ENCODE measurements at regions not wholly inside any gene's neighbourhood (a gene's known extent, or its start where the extent isn't known, plus 50 kb on each side); places are given as distances from the start of the nearest gene placed in this dataset.

DNA sequence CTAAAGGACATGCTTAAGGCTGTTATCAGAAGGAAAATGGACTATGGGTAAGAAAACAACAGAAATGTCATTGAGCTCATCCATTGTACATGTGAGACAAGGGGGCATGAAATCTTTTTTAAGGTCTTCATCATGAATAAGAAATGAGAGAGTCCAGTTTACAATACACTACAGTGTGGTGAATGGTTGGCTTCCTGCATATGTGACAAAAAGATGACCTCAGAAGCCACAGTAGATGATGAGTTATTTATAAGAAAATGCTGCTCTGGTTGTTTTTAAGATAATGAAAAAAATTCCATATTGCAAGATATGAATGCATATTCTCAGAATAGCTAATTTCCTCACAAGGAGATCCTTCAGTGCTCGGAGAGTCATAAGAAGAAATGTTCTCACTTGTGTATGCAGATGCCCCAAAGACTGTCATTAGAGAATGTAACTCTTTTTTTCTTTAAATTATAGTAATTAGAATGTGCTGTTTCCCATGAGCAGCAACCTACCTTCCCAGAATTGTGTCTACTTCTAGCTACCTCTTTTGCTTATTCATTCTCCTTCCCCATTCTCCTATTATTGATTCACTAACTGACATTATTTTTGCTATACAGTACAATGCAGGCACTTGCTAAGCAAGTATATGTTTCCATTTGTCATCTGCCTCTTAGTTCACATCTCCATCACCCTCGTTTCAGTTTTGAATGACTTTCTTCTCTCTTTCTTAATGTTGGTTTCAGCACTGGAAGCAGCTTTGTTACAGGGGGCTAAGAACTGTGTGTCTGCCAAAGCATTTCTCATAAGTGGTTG is 152.0 kb upstream of the PEX5L start:
- DNase-seq = no peak

DNA sequence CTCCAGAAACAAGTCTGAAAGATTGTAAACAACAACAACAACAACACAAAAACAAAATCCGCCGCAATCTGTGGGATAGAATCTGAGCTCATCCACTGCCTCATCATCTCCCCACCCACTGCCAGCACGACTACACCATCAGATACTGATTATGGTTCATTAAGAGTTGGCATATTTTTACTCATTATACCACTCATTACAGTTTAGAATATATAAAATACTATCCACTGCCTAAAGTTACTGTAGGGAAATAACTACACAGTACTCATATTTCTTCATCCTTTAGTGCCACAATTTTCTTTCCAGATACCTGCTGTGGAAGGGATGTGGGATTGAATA is 152.5 kb upstream of the PEX5L start:
- DNase-seq = no peak

DNA sequence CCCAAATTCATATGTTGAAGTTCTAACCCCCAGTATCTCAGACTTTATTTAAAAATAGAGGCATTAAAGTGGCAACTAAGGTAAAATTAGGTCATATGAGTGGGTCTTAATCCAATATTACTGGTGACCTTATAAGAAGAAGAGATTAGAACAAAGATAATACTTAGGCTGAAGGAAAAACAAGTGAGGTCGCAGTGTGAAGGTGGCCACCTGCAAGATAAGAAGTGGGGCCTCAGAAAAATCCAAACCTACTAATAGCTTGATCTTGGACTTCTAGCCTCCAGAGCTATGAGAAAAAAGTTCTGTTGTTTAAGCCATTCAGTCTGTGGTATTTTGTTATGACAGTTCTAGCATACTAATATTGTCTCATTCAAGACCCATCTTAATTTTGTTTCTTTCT is 159.9 kb upstream of the PEX5L start:
- DNase-seq = no peak

DNA sequence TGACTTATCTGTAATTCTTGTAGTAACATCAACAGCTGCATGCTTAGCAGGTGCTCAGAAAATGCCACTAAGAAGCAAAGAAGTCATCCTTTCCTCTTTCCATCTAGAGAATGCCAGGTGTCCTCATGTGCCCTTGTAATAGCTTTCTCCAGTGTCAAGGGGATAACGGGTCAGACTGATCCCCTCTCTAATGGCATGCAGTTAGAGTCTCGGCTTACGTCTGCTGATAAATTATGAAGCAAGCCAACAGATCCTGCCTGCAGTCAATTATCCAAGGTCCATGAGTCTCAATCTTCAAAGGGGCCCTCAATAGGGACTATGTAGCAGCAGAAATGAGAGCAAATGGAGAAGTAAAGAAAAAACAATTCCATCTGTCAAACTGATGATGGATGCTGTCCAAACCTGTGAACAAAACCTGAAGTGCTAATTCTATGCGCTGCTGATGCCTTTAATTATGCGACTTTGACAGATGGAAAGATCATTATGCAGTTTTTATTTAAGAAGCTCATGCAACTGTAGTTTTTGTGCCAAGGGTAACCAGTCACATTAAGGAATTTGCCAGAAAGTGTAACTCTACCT is 162.8 kb upstream of the PEX5L start:
- DNase-seq = peak in 1 of 2 experiments; percentile 6

DNA sequence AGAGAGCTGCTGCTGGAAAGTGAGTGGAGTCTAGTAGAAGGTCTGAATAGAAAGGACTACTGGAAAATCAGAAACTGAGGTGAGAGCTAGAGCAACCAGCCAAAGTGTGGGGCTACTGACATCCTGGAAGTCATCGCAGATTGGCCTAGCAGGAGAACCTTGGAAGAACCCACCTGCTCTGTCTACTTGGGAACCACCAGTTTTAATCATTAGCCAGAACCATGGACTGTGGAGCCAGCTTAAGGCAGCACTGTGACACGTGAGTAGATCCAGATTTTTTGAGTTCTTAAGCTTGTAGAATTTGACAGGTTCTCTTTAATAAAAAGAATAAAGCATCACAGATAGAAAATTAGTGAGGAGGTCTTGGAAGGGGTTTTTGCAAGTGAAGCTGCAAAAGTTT is 179.1 kb upstream of the PEX5L start:
- DNase-seq = no peak

DNA sequence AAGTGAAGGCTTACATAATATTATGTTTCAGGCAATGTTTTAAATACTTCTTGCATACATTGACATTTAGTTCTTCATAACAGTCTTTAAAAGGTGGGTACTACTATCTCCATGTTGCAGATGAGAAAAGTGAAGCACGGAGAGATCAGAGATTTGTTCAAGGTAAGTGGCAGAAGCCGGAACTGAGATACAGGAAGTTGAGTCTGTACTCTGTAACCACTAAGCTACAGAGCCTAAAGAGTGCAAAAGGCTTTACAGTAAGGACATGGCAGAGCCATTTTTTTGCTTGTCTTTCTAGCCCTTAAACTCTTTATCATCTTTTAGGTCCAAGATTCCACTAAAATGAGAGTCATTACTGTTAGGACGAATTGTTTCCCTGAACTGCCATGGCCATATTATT is 186.5 kb upstream of the PEX5L start:
- DNase-seq = no peak

DNA sequence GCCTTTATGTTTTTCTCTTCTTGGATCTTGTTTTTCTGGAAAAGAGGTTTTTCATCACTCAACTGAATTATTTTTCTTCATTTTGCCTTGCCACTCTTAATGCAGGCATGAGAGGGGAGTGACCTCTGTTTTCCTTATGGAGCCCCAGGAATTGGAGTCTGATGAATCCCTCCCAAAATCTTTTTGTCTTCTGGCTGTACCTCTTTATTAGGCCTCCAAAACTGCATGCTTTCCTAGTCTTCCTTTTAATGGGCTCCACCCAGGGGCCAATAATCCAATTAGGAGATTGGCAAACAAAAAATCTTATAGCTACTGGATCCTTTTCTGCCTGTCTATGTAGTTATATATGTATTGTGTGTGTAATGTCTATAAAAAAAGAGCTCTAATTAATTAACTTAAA is 192.4 kb upstream of the PEX5L start:
- DNase-seq = no peak

DNA sequence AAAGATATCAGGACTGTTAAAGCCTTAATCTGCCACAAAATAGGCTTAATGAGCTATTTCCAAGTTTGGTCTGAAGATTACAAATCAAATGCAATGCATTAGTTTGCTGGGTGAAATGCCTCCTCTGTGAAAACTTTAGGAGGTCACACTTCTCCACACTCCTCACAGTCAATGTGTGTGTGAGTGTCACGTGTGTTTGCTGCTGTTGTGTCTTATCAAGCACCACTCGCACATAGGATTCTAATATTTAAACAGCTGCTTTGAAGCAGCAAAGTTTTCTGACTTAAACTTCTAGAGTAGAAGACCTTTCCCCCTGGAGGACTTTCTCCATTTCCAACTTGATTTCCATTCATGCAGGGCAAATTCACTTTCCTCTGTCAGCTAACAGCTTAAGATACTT is 203.2 kb upstream of the PEX5L start:
- no peak for DNase-seq

DNA sequence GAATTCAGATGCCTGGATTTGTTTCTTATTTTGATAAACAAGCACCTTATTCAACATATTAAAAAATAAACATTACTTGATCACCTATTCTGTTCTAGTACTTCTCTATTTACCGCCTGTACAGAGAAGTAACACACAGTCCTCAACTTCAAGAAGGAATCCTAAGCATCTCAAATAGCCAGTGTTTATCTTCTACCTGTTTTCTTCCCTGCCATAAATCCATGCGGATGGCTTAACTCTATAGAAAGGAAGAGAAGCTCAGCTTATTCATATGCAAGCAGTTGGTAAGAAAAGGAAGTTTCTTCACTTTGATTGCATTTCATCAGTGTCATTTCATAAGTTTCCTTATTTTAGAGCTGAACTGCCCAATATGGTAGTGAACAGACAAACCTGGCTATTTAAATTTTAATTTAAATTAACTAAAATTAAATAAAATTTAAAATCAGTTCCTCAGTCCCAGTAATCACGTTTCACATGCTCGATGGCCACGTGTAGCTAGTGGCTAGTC is 210.0 kb upstream of the PEX5L start:
- no peak for DNase-seq

DNA sequence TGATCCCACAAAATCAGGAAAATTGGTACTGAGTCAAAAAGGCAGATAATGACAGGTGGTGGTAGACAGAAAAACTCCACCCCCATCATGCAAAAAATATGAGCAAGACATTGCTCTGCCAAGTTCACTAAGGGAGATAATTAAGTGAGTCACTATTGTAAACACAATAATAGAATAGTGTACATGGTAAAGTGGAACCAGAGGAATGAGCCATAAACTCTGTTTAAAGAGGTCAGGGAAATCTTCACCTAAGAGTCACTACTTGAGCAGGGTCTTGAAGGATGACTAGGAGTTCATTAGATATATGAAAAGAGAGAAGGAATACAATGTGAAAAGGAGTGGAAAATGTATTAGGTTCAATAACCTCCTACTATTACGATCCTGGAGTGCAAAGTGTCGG is 213.4 kb upstream of the PEX5L start:
- no peak for DNase-seq

DNA sequence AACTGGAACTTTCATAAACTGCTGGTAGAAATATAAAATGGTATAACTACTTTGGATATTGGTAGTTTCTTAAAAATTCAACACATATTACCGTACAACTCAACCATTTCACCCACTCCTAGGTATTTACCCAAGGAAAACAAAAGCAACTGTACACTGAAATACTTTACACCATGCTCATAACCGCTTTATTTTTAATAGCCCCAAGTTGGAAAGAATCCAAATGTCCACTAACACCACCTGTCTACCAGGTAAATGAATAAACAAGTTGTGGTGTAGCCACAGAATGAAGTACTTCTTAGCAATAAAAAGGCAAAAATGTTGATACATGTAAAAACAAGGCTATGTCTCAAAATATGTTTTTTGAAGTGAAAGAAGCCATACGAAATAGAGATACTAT is 215.9 kb upstream of the PEX5L start:
- DNase-seq = no peak

DNA sequence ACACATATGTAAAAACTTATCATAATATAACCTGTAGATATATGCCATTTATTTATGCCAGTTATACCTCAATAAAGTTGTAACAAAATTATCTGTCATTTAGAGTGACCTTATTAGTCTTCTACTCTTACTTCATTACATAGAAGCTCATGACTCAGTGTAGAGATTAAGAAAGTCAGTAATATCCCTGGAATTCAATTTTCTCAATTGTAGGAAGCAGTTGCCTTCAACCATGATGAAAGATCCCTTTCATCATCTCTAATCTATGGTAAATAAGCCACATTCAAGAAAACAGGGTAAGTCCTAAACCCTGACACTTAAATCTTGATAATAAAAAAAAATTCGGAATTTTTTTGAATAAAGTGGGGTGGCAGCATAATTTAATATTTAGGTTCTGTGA is 216.5 kb upstream of the PEX5L start:
- DNase-seq = no peak

DNA sequence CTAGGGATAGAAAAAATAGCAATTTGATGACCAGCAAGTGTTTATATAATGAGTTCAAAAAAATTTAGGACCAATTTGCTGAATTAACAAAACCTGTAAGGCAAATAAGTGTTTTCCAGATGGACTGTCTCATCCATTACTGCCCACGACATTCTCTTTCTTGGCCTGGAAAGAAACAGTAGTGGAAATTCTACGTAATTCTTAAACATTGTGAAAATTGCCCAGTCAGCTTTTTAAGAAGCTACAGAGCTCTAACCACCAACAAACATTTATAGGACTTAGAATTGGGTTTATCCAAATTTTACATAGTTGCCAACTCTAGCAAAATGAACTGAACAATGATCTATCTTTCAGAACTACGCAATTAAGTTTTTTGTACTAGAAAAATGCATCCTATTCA is 227.7 kb upstream of the PEX5L start:
- DNase-seq = no peak

DNA sequence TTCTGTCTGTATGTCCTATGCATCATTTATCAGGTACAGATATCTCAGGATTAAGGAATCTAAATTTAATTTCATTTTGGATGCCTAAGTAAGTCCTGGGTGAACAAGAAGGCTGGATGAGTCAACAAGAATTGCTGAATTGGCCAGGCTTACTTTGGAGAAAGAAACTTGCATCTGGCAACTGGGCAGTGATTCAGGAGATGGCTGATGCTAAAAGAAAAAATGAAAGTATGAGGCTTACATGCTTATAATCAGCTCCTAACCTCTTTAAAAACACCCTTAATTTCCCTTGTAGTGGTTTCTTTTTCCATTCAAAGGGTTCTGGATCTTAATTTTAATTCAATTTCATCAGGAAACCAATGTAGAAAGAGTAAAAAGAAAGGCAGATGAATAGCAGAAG is 228.8 kb upstream of the PEX5L start:
- DNase-seq = no peak

DNA sequence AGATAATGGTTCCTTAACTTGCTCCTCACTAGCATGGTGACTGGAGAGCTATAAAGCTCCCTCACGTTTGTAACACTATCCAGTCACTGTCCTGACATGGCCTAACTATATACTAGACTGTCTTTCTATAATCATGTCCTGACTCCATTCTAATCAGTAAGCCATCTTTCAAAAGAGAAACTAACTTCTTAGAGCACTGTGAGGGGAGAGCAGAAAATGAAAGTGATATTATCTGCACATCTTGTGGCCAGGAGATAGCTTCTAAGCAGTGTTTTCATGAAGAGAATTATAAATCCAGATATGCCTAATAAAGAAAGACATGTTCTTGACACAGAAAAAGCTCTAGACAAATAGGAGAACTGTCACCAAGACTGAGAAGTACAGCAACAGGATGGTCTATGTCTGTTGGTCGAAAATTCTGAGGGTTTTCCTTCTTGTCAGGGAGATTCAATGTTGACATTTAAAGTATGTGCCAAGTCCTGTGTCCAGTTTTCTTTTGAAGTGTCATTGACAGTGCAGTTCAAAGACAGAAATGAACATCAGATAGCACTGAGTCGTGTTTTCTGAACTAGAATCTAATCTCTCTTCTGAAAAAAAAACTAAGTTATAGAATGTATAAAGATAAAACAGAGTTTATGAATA is 230.6 kb upstream of the PEX5L start:
- DNase-seq = no peak

DNA sequence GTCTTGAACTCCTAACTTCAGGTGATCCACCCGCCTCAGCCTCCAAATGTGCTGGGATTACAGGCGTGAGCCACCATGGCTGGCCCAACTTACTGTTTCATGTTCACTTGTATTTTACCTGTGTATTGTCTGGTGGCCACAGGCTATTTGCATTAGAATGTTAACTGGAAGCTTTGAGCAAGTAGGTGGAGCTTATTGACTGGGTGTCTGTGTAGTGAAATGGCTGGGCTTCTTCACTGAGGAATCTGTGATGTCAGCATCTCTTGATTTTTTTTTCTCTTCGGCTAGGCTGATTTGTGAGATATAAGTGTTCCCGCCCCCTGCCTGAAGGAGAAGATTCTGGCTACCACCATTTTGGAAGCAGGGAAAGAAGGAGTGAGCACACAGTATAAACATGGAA is 237.8 kb upstream of the PEX5L start:
- no peak for DNase-seq

DNA sequence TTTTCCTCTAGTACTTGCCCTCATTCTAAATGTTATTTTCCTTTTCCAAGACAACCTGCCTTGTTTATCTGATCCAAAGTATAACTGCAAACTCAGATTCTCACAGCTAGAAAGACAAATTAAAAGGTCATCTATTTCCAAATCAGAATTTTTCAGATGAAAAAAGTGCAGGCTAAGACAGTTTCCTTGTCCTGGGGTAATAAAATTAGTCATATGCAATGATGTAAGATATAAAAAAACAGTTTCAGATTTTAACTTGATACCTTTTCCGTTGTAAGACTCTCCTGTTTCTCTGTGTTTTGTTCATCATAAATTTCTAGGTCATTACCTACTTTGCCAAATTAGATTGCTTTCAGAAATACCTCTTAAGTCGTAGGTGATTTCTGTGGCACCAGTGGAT is 238.4 kb upstream of the PEX5L start:
- DNase-seq = no peak

DNA sequence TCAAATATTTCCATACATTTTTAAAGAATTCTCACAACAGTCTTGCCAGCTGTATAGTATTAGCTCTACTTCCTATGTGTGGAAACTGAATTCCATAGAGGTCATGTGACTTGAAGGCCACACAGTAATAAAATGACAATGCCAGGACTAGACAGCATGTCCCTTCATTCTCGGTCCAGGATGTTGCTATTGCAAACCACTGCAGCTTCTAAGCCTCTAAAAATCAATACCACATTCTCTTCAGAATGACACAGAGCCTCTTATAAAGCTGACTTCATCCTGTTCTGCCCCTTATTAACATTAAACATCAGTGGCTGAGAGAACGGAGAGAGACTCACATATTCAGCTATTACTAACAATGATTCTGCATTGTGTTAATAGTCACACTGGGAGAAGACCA is 240.3 kb upstream of the PEX5L start:
- DNase-seq = no peak

DNA sequence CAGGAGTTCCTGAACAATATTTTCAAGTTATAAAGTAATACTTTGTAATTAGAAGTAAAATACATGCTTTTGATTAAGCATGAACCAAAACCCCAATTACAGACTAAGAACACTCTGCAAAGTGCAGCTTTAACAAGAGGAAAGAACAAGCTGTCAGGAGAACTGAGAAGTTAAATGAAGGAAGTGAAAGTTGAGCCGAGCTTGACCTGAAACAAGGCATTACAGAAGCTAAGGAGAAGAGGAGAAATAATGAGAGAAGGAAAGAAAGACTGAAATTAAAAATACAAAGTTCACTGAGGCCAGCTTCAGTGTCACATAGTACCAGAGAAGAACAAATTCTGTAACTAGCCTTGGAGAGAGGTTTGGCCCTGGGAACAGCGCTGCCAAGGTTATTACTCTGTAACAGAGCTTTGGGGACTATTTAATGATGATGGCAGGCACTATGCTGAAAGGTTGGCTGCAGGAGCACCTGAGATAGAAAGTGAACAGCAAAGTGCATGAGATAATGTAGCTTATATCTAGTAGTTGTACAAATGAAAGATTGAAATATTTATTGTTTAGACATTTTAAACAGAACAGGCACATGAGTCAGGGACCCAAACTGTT is 241.9 kb upstream of the PEX5L start:
- no peak for DNase-seq

DNA sequence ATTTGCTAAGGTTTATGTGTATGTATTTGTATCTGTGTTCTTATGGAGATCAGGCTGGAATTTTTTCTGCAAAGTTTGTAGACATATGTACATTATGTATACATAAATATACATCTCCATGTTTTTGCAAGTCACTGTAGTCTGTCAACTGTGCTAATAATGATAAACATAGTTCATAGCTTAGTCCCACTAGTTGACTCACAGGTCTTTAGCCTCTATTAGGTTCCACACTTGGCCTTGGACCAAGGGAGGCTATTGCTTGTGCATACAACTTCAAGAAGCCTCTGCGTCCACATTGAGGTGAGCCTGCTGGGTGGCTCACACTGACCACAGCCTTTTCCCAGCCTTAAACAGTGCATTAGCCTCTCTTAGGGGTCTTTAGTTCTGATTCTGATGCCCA is 243.8 kb upstream of the PEX5L start:
- DNase-seq = no peak

DNA sequence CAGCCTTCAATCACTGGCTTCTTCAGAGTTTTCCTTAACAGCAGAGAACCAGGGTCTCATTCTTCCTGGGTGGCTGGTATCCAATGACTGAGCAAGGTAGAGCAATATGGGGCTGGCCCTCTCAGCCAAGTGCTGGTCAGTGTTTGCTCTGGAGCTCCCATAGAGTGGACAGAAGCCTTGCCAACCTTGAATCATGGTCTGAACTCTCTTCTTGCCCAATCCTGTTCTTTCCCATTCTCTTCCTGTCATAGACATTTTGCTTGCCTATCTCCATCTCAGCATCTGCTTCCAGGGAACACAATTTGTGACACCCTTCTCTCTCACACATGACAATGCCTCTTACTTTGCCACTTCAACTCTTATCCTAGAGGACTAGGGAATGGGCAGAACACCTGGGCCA is 245.6 kb upstream of the PEX5L start:
- no peak for DNase-seq

DNA sequence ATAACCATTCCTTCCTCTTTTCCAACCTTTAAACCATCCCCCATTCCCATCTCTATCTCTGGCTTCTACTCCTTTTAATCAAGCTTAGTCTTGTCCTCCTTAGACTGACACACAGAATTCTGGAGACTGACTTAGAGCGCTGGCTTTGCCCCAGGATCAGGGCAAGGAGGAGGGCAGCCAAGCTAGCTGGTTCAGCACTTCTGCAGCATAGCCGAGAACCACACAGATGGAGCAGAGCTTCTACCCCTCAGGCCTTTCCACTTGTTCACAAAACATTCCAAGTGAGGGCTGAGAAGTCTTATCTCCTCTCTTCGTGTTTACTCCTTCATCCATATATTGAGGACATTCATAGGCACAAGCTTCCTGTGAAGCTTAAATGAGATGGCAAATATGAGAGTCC is 246.5 kb upstream of the PEX5L start:
- no peak for DNase-seq

DNA sequence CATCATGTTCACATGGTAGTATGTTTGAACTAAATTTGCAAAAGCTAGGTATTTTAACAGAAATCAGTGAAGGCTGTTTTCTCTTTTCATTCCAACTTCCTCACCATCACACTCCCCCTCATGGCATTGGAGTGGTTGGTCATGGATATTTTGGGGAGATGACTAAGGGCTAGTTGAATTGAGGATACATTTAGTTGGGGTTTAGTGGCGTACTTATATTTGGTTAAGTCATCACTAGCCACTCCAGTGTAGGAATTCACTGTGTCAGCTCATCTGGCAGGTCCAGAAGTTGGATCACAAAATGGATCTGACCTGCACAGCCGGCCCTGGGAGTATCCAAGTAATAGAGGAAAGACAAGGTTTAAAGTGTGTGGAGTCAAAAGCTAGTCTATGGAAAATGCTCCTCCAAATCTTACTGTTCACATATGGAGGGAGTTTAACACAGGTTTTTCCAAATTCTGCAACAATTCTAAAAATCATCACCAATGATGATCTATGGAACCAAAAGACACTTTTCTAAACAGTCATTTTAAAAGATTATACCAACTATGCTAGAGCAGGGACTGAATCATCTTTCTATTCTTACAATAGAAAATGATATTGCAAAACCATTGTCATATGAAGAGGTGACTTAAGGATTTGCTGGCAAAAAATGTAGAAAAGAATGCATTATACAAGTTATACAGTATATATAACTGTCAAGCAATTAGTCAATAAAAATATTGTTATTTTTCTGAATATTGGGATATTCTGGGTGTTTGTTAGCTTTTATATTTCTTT is 247.8 kb upstream of the PEX5L start:
- no peak for DNase-seq
